Activated T-cell treated with anti-CD3 and anti-CD28 coated beads, Interleukin-2, amount 50 U/mL, for 4 hours (primary cell): ENCODE measurements at regions not wholly inside any gene's neighbourhood (a gene's known extent, or its start where the extent isn't known, plus 50 kb on each side); places are given as distances from the start of the nearest gene placed in this dataset.

Experiments used
- ATAC-seq, 2 donors: fragments of 200-7000 bp; cut with Tn5 transposase; one replicate each; pipeline ENCODE4 v1.10.0; 2021
- DNase-seq: peaks from one replicate; pipeline ENCODE4 v3.0.0-alpha.2; 2020
- H3K27me3 Mint-ChIP-seq: one replicate; pipeline ENCODE4 v1.8.0; 2021; ENCODE audit warnings: low read depth, mixed read lengths
- H3K36me3 Mint-ChIP-seq: one replicate; pipeline ENCODE4 v1.8.0; 2022; ENCODE audit warnings: mixed read lengths; ENCODE audit not compliant: insufficient read depth
- H3K4me1 Mint-ChIP-seq: one replicate; pipeline ENCODE4 v1.8.0; 2021; ENCODE audit warnings: low read depth, mixed read lengths
- H3K4me3 Mint-ChIP-seq: one replicate; pipeline ENCODE4 v1.8.0; 2021; ENCODE audit warnings: mild to moderate bottlenecking, moderate library complexity, mixed read lengths
- H3K9me3 Mint-ChIP-seq: one replicate; pipeline ENCODE4 v1.8.0; 2021; ENCODE audit warnings: mixed read lengths

DNA sequence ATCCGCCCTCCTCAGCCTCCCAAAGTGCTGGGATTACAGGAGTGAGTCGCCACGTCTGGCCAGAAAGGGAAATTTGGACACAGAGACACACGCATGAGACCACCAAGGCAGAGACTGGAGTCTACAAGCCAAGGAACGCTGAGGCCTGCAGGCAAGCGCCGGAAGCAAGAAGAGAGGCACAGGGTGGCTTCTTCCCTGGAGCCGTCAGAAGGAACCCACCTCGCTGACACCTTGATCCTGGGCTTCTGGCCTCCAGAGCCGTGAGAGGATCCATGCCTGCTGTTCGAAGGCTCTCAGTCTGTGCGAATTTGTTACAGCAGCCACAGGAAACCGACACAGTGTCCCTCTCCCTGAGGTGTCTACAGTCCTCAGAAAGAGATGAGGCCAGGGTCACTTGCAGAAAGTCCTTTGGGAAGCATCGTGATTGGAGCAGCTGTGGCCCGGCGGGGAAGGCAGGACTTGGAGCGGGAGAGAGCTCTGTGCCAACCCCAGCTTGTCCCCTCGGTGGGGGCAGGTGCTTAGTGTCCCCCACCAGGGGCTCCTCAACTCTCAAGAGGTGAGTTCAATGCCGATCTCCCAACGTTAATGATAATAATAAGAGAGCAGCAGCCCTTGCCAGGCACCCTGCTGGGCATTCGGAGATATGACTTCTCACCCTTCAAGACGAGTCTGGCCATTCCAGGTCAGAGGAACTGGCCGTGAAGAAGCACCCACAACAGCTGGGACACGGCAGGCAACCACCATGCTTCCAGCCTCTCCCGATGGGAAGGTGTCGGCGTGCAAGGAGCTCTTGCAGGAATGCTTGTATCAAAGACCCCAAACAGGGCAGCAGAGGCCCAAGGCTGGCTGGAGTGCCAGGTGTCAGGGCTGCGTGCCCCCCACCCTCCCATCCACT, 68.4 kb upstream of the TNRC6C start:
- no peak overlapping the region for H3K4me3 Mint-ChIP-seq
- DNase-seq (no peak), ATAC-seq (no peak)
- peaks cover 37% of the 10 kb centered on the region for H3K4me1 Mint-ChIP-seq
- no peaks in the 10 kb centered on the region for H3K27me3 Mint-ChIP-seq
- no peaks in the 10 kb centered on the region for H3K36me3 Mint-ChIP-seq
- no peaks in the 10 kb centered on the region for H3K9me3 Mint-ChIP-seq

GRCh38 chr17:77890771-77891170, 67.7 kb upstream of the TNRC6C start:
- Mint-ChIP-seq H3K27me3 (no peaks in the 10 kb centered on the region), H3K4me1 (peaks cover 36% of the 10 kb centered on the region), H3K4me3 (no peak overlapping the region), H3K9me3 (no peaks in the 10 kb centered on the region), H3K36me3 (no peaks in the 10 kb centered on the region)
- ATAC-seq (no peak), DNase-seq (no peak)

GRCh38 chr17:77891602-77892001, 66.9 kb upstream of the TNRC6C start:
- no peaks in the 10 kb centered on the region for H3K27me3 Mint-ChIP-seq
- peaks cover 28% of the 10 kb centered on the region for H3K4me1 Mint-ChIP-seq
- H3K36me3 Mint-ChIP-seq = no peaks in the 10 kb centered on the region
- H3K9me3 Mint-ChIP-seq = no peaks in the 10 kb centered on the region
- no peak overlapping the region for H3K4me3 Mint-ChIP-seq
- DNase-seq (no peak), ATAC-seq (no peak)

DNA sequence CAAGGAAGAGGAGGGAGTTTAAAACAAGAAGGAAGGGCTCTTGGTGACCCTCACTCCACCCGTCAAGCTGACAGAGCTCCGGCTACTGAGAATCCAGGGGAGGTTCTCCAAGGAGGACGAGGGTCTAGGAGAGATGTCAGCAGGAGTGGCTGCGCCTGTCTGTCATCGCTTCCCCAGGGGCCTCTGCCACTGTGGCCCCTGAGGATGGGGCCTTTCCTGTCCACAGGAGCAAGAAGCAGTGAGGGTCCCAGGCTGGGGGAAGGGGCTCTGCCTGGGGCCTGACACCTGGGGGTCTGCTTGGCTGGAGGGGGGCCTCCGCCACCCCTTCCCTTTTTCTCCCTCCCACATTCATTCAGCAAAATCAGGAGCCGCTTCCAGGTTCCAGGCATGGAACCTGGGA, 66.5 kb upstream of the TNRC6C start:
- Mint-ChIP-seq H3K36me3 (no peaks in the 10 kb centered on the region), H3K4me1 (peaks cover 23% of the 10 kb centered on the region), H3K27me3 (no peaks in the 10 kb centered on the region), H3K4me3 (no peak overlapping the region), H3K9me3 (no peaks in the 10 kb centered on the region)
- no peak for DNase-seq
- no peak for ATAC-seq

GRCh38 chr17:77892469-77893143, 65.9 kb upstream of the TNRC6C start:
- H3K36me3 Mint-ChIP-seq = no peaks in the 10 kb centered on the region
- no peak for ATAC-seq
- no peaks in the 10 kb centered on the region for H3K9me3 Mint-ChIP-seq
- no peak overlapping the region for H3K4me3 Mint-ChIP-seq
- no peak for DNase-seq
- no peaks in the 10 kb centered on the region for H3K27me3 Mint-ChIP-seq
- peaks cover 18% of the 10 kb centered on the region for H3K4me1 Mint-ChIP-seq

GRCh38 chr17:77893144-77894044, 65.1 kb upstream of the TNRC6C start:
- Mint-ChIP-seq H3K4me1 (peaks cover 11% of the 10 kb centered on the region), H3K4me3 (no peak overlapping the region)
- no peak for DNase-seq

DNA sequence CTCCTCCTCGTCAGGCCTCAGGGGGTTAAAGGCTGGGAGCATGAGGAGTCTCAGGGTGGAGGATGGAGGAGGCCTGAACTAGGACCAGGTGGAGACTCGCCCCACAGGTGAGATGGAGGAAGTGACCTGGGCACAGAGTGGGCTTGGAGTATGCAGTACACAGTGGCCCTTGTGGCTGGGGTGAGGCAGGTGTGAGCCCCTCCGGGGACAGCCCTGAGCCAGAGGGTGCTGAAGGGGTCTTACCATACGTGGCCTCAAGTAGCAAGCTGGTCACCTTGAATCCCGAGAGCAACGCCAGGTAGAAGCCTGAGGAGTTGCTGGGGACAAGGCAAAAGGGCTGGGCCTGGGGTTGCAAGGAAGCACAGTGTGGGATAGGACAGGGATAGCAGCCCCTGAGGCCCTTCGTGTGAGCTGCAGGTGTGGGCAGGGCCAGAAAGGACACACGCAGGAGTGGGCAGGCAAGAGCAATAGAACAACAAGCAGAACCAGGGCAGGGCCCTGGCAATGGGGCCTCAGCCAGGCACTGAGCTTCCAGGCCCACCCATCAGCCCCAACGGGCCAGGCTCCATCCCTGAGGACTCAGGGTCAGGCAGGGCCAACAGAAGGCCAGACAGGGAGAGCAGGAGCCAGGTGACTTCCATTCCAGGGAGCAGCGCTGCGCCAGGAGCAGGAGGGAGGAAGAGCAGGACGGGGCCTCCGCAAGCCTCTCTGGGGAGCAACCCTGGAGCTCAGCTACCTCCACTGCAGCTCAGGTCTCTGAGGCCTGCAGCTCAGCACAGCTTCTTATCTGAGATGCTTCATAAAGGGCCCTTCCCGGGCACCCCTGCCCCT, 64.2 kb upstream of the TNRC6C start:
- H3K4me3 Mint-ChIP-seq = no peak overlapping the region
- no peaks in the 10 kb centered on the region for H3K9me3 Mint-ChIP-seq
- no peaks in the 10 kb centered on the region for H3K27me3 Mint-ChIP-seq
- peaks cover 14% of the 10 kb centered on the region for H3K4me1 Mint-ChIP-seq
- ATAC-seq (no peak), DNase-seq (no peak)
- no peaks in the 10 kb centered on the region for H3K36me3 Mint-ChIP-seq

More at GRCh38 chr17:77893144-77894044, 65.1 kb upstream of the TNRC6C start:
- Mint-ChIP-seq H3K27me3 (no peaks in the 10 kb centered on the region), H3K36me3 (no peaks in the 10 kb centered on the region), H3K9me3 (no peaks in the 10 kb centered on the region)
- ATAC-seq = no peak

DNA sequence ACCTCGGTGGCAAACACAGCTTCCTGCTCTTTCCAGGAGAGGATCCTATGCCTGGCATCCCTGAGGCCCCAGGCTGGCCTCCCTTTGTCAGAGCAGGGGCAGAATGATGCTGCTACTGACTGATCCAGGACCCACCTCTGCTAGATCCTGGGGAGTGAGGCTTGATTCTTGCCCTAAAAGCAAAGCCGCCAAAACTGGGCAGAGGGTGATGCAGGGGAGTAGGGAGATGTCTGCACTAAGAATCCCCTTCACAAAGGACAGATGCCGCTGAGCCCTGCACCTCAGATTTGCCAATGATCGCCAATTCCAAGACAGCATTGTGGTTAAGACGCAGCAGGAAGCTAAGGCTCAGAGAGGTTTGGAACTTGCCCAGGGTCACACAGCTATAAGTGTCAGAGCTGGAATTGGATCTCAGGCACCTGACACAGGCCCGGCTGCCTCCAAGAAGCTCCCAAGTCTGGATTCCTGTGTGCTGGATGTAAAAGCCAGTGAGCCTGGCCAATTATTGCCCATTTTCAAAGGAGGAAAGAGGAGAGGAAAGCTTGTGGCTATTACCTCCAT, 60.7 kb upstream of the TNRC6C start:
- ATAC-seq (no peak), DNase-seq (no peak)
- Mint-ChIP-seq H3K9me3 (no peaks in the 10 kb centered on the region), H3K4me1 (peaks cover 13% of the 10 kb centered on the region), H3K4me3 (no peak overlapping the region), H3K36me3 (no peaks in the 10 kb centered on the region), H3K27me3 (no peaks in the 10 kb centered on the region)

GRCh38 chr17:77898521-77899434, 59.7 kb upstream of the TNRC6C start:
- H3K9me3 Mint-ChIP-seq = no peaks in the 10 kb centered on the region
- H3K36me3 Mint-ChIP-seq = no peaks in the 10 kb centered on the region
- peaks cover 1% of the 10 kb centered on the region for H3K27me3 Mint-ChIP-seq
- H3K4me1 Mint-ChIP-seq = peaks cover 8% of the 10 kb centered on the region
- no peak for ATAC-seq
- DNase-seq = no peak
- no peak overlapping the region for H3K4me3 Mint-ChIP-seq

DNA sequence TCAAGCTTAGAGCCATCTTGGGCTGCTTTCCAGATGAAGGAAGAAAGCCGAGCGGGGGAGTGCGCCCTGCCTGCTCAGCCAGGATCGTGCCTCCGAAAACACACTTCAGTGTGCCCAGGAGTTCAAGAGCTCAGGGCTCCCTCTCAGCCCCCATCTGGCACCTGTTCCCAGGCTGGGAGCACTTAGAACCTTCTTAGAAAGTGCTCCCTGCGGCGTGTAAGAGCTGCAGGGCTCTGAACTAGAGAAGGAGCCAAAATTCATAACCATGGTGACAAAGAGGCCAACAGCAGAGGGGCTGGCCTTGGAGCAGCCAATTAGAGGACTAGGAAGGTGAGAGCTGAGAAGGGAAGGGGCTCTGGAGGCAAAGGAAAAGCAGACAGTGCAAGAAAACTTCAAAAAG, 59.0 kb upstream of the TNRC6C start:
- H3K9me3 Mint-ChIP-seq = no peaks in the 10 kb centered on the region
- no peak for DNase-seq

DNA sequence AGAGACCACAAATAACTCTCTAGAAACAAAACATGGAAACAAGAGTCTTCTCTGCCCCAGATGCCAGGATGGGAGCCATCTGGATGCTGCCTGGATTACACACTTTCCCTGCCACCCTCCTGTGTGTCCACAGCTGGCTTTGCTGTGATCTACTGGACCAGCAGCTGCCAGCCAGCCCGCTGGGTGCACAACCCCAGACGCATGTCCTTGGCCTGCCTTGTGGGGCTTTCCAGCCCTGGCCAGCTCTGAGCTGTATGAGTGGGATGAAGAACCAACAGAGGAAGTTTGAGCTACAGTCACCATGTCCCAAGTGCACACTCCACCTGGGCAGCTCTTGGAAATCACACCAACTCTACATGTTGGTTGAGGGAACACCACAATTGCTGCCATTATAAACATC, 57.0 kb upstream of the TNRC6C start:
- Mint-ChIP-seq H3K4me1 (peaks cover 4% of the 10 kb centered on the region), H3K9me3 (no peaks in the 10 kb centered on the region), H3K36me3 (no peaks in the 10 kb centered on the region), H3K27me3 (peaks cover 7% of the 10 kb centered on the region), H3K4me3 (no peak overlapping the region)
- DNase-seq (no peak), ATAC-seq (no peak)

More for the DNA sequence above, 59.0 kb upstream of the TNRC6C start:
- no peak overlapping the region for H3K4me3 Mint-ChIP-seq
- ATAC-seq = no peak
- peaks cover 1% of the 10 kb centered on the region for H3K27me3 Mint-ChIP-seq
- peaks cover 4% of the 10 kb centered on the region for H3K4me1 Mint-ChIP-seq
- H3K36me3 Mint-ChIP-seq = no peaks in the 10 kb centered on the region

DNA sequence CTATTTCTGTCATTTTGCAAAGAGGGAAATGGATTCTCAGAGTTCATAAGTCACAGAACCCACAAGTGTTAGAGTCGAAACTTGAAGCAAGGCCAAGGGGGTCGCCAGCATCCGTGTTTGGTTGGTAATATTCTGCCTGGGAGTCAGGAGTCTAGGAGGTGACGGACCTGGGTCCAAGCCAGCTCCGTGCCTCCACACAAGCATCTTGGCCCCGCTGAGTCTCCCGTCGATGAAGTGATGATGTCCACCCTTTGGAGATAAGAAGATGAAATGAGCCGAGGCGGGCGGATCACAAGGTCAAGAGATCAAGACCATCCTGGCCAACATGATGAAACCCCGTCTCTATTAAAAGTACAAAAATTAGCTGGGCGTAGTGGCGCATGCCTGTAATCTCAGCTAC, 53.2 kb upstream of the TNRC6C start:
- Mint-ChIP-seq H3K27me3 (peaks cover 14% of the 10 kb centered on the region), H3K4me1 (no peaks in the 10 kb centered on the region), H3K4me3 (no peak overlapping the region), H3K9me3 (no peaks in the 10 kb centered on the region), H3K36me3 (no peaks in the 10 kb centered on the region)
- DNase-seq (no peak), ATAC-seq (no peak)

DNA sequence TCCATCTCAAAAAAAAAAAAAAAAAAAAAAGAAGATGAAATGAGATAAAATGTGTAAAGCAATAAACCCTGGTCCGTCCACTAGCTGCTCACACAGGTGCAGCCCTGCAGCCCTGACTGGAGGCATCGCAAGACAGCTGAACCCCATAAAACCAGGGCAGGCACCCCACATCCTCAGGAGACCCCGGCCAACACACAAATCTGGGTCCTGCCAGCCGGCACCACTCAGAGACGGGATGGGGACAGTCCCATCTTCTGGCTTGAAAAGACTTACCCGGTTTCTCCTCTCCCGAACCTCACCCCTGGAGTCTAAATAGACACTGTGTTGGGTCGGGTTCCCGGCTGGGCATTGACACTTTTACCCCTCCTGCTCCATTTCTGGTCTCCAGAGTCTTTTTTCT, 52.7 kb upstream of the TNRC6C start:
- no peak for ATAC-seq
- Mint-ChIP-seq H3K9me3 (no peaks in the 10 kb centered on the region), H3K4me3 (no peak overlapping the region), H3K4me1 (no peaks in the 10 kb centered on the region), H3K36me3 (no peaks in the 10 kb centered on the region), H3K27me3 (peaks cover 14% of the 10 kb centered on the region)
- DNase-seq = no peak
